ENCODE measurements at regions not wholly inside any gene's neighbourhood (a gene's known extent, or its start where the extent isn't known, plus 50 kb on each side); places are given as distances from the start of the nearest gene placed in this dataset.

DNA sequence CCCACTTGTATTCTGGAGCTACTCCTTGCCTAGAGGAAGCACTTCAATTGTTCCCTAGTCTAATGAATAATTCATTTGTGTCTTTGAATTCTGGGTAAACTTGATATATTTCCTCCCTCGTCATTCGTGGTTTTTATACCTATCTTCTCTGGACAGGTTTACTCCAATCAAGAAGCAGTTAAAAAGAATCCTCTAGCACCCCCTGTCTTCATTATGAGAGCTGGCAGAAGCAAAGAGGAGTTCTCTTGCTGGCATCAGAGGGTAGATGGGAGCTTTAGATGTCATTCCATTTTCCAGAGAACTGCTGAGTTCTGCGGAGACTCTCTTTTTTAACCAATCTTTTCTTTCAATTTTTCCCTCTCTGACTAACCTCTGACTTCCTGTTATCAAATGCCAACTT, 627.7 kb downstream of the FGF9 start:
- H3K79me2 ChIP-seq (ENCODE audit: control insufficient read depth, insufficient read depth, low read length), result no peaks in the 10 kb centered on the region
- no peak overlapping the region for H2AFZ ChIP-seq (ENCODE audit: control insufficient read depth, low read length)
- H3K9me1 ChIP-seq (ENCODE audit: control insufficient read depth, extremely low read depth, insufficient read depth, low read length), result no peaks in the 10 kb centered on the region
- no peaks in the 10 kb centered on the region for H3K27me3 ChIP-seq (ENCODE audit: control insufficient read depth, extremely low read depth, insufficient read depth, low read length)
- H3K27ac ChIP-seq (ENCODE audit: control insufficient read depth, insufficient read depth, low read length), result no peak overlapping the region
- TF ChIP-seq EZH2 (IDR thresholded peaks at IDR 0.05; ENCODE audit: low read length), result no peak
- TF ChIP-seq, protein P1, sequence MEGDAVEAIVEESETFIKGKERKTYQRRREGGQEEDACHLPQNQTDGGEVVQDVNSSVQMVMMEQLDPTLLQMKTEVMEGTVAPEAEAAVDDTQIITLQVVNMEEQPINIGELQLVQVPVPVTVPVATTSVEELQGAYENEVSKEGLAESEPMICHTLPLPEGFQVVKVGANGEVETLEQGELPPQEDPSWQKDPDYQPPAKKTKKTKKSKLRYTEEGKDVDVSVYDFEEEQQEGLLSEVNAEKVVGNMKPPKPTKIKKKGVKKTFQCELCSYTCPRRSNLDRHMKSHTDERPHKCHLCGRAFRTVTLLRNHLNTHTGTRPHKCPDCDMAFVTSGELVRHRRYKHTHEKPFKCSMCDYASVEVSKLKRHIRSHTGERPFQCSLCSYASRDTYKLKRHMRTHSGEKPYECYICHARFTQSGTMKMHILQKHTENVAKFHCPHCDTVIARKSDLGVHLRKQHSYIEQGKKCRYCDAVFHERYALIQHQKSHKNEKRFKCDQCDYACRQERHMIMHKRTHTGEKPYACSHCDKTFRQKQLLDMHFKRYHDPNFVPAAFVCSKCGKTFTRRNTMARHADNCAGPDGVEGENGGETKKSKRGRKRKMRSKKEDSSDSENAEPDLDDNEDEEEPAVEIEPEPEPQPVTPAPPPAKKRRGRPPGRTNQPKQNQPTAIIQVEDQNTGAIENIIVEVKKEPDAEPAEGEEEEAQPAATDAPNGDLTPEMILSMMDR (optimal IDR thresholded peaks at IDR 0.05 in 1 of 3, IDR thresholded peaks at IDR 0.05 in 1 of 3, conservative IDR thresholded peaks at IDR 0.05 in 1 of 3; ENCODE audit: extremely low read depth in 1 of 3, insufficient read depth in 2 of 3, low read length in 3 of 3), result no peak
- H3K36me3 ChIP-seq (ENCODE audit: control insufficient read depth in 2 of 2, extremely low read depth in 1 of 2, insufficient read depth in 2 of 2, low read length in 2 of 2), result no peaks in the 10 kb centered on the region
- dilution Hi-C loops (cut with MboI; ENCODE audit: extremely low pct_ligation_motif_present, low sequenced_read_pairs), result no loop called here
- FAIRE-seq, result no peak
- no peak overlapping the region for H3K9ac ChIP-seq (ENCODE audit: control insufficient read depth, extremely low read depth, insufficient read depth, low read length)
- no peaks in the 10 kb centered on the region for H3K4me1 ChIP-seq (ENCODE audit: control insufficient read depth, extremely low read depth, insufficient read depth, low read length)
- no peak overlapping the region for H3K4me3 ChIP-seq (ENCODE audit: control insufficient read depth in 2 of 3, extremely low read depth in 1 of 3, insufficient read depth in 2 of 3, low read depth in 1 of 3, low read length in 3 of 3)
- H3K4me2 ChIP-seq (ENCODE audit: control insufficient read depth, extremely low read depth, insufficient read depth, low read depth, low read length), result no peak overlapping the region
- no peak for DNase-seq (ENCODE audit: low read depth, low spot score)
- no peaks in the 10 kb centered on the region for H4K20me1 ChIP-seq (ENCODE audit: control insufficient read depth, extremely low read depth, insufficient read depth, low read length)
- no peaks in the 10 kb centered on the region for H3K9me3 ChIP-seq (ENCODE audit: control insufficient read depth, low read depth, low read length)

DNA sequence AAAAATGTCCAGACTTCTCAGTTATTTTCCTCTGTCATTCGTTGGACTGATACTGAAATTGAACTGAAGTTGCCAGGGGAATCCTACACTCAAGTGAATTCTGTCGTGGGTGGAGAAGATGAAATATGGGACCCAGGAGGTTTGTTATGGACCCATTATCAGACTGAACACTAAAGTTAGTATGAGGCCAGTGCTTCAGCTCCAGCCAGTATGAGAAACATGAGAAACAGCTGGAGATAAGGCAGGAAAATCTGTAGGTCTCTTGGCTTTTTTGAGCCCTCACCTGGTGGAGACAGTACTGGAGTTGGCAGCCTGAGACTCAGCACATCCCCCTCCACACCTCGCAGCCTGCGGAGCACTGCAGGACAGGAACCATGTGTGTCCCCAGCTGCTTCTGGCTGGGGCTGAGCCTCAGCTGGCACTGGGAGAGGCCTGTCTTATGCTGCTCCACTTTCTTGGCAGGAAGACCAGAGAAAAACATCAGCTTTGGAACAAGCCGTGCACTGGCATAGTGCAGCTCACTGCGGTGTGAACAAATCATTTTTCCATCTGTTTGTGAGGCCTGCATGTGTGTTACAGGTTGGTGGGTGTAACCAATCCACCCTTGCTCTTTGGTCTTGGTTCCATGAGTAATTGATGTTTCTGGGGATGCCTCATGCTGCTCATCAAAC, 641.0 kb downstream of the FGF9 start:
- Histone ChIP-seq H3K27ac (ENCODE audit: control insufficient read depth, insufficient read depth, low read length) (no peak overlapping the region), H3K79me2 (ENCODE audit: control insufficient read depth, insufficient read depth, low read length) (no peaks in the 10 kb centered on the region), H3K4me2 (ENCODE audit: control insufficient read depth, extremely low read depth, insufficient read depth, low read depth, low read length) (no peak overlapping the region), H3K4me1 (ENCODE audit: control insufficient read depth, extremely low read depth, insufficient read depth, low read length) (no peaks in the 10 kb centered on the region), H3K9me3 (ENCODE audit: control insufficient read depth, low read depth, low read length) (no peaks in the 10 kb centered on the region), H3K9me1 (ENCODE audit: control insufficient read depth, extremely low read depth, insufficient read depth, low read length) (no peaks in the 10 kb centered on the region), H3K36me3 (ENCODE audit: control insufficient read depth in 2 of 2, extremely low read depth in 1 of 2, insufficient read depth in 2 of 2, low read length in 2 of 2) (no peaks in the 10 kb centered on the region), H4K20me1 (ENCODE audit: control insufficient read depth, extremely low read depth, insufficient read depth, low read length) (no peaks in the 10 kb centered on the region), H3K27me3 (ENCODE audit: control insufficient read depth, extremely low read depth, insufficient read depth, low read length) (no peaks in the 10 kb centered on the region), H2AFZ (ENCODE audit: control insufficient read depth, low read length) (no peak overlapping the region), H3K4me3 (ENCODE audit: control insufficient read depth in 2 of 3, extremely low read depth in 1 of 3, insufficient read depth in 2 of 3, low read depth in 1 of 3, low read length in 3 of 3) (no peak overlapping the region), H3K9ac (ENCODE audit: control insufficient read depth, extremely low read depth, insufficient read depth, low read length) (no peak overlapping the region)
- dilution Hi-C loops (cut with MboI; ENCODE audit: extremely low pct_ligation_motif_present, low sequenced_read_pairs), result no loop called here
- TF ChIP-seq, protein P1 (optimal IDR thresholded peaks at IDR 0.05 in 1 of 3, IDR thresholded peaks at IDR 0.05 in 1 of 3, conservative IDR thresholded peaks at IDR 0.05 in 1 of 3; ENCODE audit: extremely low read depth in 1 of 3, insufficient read depth in 2 of 3, low read length in 3 of 3), result no peak
- no peak for TF ChIP-seq EZH2 (IDR thresholded peaks at IDR 0.05; ENCODE audit: low read length)
- DNase-seq (ENCODE audit: low read depth, low spot score) (no peak), FAIRE-seq (no peak)

All from keratinocyte (primary cell).